Activated T-helper 1 cell treated with anti-CD3 and anti-CD28 coated beads, Interleukin-2, amount 50 U/mL, for 16 hours (primary cell): ENCODE measurements at regions not wholly inside any gene's neighbourhood (a gene's known extent, or its start where the extent isn't known, plus 50 kb on each side); places are given as distances from the start of the nearest gene placed in this dataset.

ENCODE experiments used
- DNase-seq, 2 donors: peaks; one replicate each; pipeline ENCODE4 v3.0.0-alpha.2; 2020; ENCODE audit warnings: low read depth in 1 of 2, low spot score in 1 of 2

- no peak for DNase-seq
Measured at GRCh38 chr16:86287664-86288201, 222.6 kb upstream of the FOXF1 start.

GRCh38 chr16:86288716-86289294 is 221.5 kb upstream of the FOXF1 start:
- no peak for DNase-seq

- no peak for DNase-seq
Measured at GRCh38 chr16:86289304-86289703, 221.0 kb upstream of the FOXF1 start.

- DNase-seq, result no peak
Measured at GRCh38 chr16:86289907-86290306, 220.4 kb upstream of the FOXF1 start.

- DNase-seq, result no peak
Measured at GRCh38 chr16:86291491-86291890, 218.8 kb upstream of the FOXF1 start.

DNA sequence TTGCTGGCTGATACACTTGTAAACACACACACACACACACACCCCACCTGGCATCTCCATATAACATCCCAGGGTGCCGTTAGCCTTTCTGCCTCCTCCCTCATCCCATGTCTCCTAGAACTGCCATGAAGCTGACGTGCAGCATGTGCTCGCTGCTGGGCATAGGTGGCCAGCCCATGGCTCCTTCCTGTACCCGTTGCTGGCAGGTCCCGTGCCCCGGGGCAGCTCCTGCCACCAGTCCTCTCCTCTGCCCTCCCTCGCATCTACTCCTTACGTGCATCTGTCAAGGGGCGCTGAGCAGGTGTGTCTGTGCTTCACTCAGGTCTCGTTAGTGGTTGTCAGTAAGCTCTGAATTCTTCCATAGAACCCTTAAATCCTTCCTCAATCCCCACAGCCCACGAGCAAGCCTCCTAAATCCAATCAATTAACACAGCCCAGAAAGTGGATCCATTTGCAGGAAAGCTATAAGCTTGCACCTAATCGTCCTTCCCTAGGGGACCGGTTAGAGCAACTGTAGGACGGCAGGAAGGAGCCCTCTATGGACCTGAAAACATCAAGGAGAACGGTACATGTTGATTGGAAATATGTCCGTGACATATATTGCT is 218.1 kb upstream of the FOXF1 start:
- DNase-seq, result no peak

DNA sequence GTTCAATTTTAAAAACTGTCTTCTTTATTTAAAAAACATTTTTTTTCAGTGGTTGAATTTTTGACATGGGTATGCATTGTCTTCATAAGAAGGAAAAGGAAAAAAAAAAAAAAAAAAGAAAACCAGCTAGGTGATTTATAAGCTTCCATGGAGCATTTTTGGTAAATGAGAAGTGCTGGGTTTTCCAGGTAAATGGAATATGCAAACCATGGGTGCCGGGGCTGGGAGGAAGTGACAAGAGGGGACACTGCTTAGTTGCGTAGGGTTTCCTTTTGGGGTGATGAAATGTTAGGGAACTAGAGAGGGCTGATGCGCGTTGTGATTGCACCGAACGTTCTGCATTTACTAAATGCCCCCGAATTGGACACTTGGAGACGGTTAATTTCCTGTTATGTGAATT is 217.4 kb upstream of the FOXF1 start:
- no peak for DNase-seq

DNA sequence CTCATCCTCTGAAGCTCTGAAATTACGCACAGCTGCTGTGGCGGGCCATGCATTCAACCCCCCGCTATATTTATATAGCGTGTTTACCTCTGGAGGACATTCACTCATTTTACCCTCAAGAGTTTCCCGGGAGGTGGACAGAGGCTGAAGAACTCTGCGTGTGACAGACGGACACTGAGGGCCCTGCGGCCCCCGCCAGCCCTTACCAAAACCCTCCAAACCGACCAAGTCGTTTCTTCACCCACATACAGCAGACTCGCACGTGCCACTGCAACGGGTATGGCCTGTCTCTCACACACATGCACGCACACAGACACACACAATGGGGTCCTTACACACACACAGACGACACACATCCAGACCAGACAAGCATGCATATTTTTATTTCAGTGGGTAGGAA is 216.4 kb upstream of the FOXF1 start:
- DNase-seq, result no peak

DNA sequence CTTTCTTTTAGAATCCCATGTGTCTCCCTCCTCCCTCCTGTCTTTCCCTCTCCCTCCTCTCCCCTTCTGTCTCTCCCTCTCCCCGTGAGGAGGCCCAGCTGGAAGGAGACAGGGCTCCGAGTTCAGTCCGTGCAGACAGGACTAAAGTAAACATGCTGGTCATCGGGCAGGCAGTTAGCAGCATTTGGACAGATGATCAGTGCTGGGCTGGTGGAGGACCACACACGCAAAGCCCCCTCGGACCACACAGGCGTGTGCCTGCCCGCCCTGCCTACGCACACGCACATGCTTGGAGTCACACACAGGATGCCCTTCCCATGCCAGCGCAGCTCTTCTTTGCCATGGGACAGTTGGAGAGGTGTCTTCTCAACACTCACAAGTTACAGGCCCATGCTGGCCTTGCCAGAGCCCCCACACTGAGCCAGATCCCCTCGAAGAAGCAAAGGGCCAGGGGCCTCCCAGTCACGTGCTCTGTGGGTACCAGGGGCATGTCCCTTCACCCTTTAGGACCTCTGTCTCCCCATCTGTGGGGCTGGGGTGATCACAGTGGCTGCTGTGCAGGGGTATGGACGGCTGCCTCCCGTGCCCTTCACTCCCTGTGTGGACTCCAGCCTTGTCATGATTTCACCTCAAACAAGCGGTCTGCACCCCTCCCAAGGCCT is 215.7 kb upstream of the FOXF1 start:
- DNase-seq, result no peak

DNA sequence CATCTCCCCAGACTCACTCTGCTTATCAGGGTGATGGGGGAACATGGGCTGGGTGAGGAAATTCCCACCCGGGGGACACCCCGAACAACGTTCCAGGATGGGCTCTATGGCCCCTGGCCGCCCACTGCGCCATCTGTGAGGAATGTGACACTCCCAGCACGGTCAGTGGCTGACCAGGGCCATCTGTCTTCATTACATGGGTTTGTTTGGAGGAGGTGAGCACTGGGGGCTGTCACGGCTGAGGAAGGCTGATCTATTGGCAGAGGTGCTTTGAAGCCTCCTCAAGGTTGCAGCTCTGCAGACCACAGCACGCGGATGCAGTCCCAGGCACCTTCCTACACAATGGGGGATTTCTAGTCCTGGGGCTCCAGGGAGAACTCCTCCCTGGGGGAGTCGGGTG is 214.1 kb upstream of the FOXF1 start:
- DNase-seq, result no peak

- DNase-seq, result no peak
Measured at GRCh38 chr16:86297391-86297790, 212.9 kb upstream of the FOXF1 start.

GRCh38 chr16:86297866-86298757 is 212.2 kb upstream of the FOXF1 start:
- no peak for DNase-seq

GRCh38 chr16:86298758-86299134 is 211.6 kb upstream of the FOXF1 start:
- DNase-seq, result no peak

- no peak for DNase-seq
Measured at GRCh38 chr16:86299882-86300610, 210.3 kb upstream of the FOXF1 start.

DNA sequence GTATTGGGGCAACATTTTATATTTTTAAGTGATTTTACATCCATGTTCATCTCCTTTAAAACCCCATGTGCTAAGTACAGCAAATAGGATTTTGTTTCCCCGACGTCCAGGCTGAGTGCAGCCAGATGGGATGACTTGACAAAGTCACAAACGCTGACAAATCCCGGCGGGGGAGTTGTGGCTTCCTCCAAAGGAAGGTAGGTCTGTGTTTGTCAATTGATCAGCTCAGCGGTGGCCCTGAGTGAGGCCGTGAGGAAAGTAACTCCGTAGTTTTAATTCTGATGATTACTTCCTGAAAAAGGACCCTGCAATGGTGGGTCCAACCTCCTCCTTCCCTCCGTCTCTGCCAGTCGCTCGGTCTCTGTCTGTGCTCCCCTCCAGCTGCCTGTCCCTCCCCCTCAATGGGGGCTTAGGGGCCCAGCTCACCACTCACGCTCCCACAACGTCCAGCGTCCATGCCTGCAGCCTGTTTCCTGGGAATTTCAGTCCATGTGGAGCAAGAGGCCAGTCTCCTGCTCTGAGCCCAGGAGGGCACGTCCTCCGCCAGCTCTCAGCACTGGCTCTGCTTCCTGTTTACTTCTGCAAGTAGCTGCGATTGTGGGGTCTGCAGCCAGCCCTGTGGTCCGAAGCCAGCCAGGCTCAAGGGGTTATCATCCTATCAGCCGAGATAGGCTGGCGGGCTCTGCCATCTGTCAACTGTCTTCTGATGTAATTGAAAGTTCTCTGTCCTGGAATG is 209.4 kb upstream of the FOXF1 start:
- no peak for DNase-seq

- no peak for DNase-seq
Measured at GRCh38 chr16:86302421-86303109, 207.8 kb upstream of the FOXF1 start.

GRCh38 chr16:86303787-86304678 is 206.3 kb upstream of the FOXF1 start:
- no peak for DNase-seq

DNA sequence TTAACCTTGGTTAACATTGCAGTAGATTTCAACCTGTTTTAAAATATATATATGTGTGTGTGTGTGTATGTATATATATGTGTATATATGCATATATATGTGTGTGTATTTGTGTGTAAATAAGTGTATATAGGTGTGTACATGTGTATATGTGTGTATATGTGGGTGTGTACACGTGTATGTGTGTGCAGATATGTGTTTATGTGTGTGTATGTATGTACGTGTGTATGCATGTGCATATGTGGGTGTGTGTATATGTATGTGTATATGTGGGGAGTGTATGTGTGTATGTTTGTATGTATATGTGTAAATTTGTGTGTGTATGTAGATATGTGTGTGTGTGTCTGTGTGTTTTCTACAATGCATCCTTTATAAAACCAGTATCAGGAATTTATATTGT is 205.5 kb upstream of the FOXF1 start:
- no peak for DNase-seq

DNA sequence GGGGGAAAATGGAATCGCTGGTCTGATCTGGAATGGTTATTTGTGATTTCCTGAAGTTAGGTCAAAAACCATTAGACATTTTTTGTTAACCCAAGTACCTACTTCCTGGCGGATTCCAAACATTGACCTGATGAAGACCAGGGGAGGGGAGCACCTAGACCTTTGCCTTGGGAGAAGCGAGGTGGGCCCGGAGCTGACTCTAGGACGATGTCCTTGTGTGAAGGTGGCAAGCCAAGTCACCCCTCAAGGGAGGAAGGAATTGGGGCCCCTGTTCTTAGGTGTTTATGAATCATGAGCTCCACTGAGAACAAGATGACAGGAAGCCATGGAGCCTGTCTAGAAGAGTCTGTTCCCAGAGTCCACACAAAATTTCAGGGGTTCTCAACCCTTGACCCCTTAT is 204.9 kb upstream of the FOXF1 start:
- DNase-seq, result no peak
